Suprapubic skin (tissue), 4 donors: ENCODE measurements at regions not wholly inside any gene's neighbourhood (a gene's known extent, or its start where the extent isn't known, plus 50 kb on each side); places are given as distances from the start of the nearest gene placed in this dataset.

Source experiments
- DNase-seq, 2 donors: peaks; one replicate each; pipeline ENCODE4 v3.0.0-alpha.2; 2019; ENCODE audit warnings: low spot score in 2 of 2
- H3K27ac ChIP-seq: fragments of 200-600 bp; sonication (generic); one replicate; pipeline ENCODE4 v1.5.1; 2019
- H3K27me3 ChIP-seq: fragments of 200-600 bp; sonication (generic); one replicate; pipeline ENCODE4 v1.5.1; 2019
- H3K36me3 ChIP-seq: fragments of 200-600 bp; sonication (generic); one replicate; pipeline ENCODE4 v1.5.1; 2019
- H3K4me1 ChIP-seq: fragments of 200-600 bp; sonication (generic); one replicate; pipeline ENCODE4 v1.5.1; 2019
- H3K4me3 ChIP-seq: fragments of 200-600 bp; sonication (generic); one replicate; pipeline ENCODE4 v1.5.1; 2019; ENCODE audit warnings: mild to moderate bottlenecking
- H3K9me3 ChIP-seq: fragments of 200-600 bp; sonication (generic); one replicate; pipeline ENCODE4 v1.5.1; 2019
- CTCF ChIP-seq, 2 donors: fragments of 200-600 bp in 1 of 2; fragments of 450-650 bp in 1 of 2; sonication (generic) in 1 of 2; IDR thresholded peaks; one replicate each; pipeline ENCODE4 v1.5.1; 2016 to 2019; ENCODE audit warnings: antibody characterized with exemption in 2 of 2, mild to moderate bottlenecking in 1 of 2, moderate library complexity in 1 of 2
- EP300 ChIP-seq: sonication (generic); formaldehyde crosslinking; IDR thresholded peaks from one replicate; pipeline ENCODE4 v1.6.1; 2017; ENCODE audit warnings: antibody characterized with exemption
- POLR2A ChIP-seq, 2 donors: fragments of 450-650 bp; IDR thresholded peaks; one replicate each; pipeline ENCODE4 v1.6.1; 2017; ENCODE audit warnings: antibody characterized with exemption in 2 of 2, mild to moderate bottlenecking in 2 of 2, moderate library complexity in 2 of 2
- POLR2AphosphoS5 ChIP-seq, 3 donors: sonication (generic); formaldehyde crosslinking; IDR thresholded peaks; one replicate each; pipeline ENCODE4 v1.6.1; 2017; ENCODE audit warnings: antibody characterized with exemption in 3 of 3
- WGBS: methylation state at CpG from one replicate; pipeline ENCODE4 v1.1.5; 2018; 5-methylcytosine and 5-hydroxymethylcytosine counted together

GRCh38 chr17:13199425-13199824, 181.6 kb upstream of the ELAC2 start:
- DNase-seq = no peak
- Histone ChIP-seq H3K36me3 (no peaks in the 10 kb centered on the region), H3K4me3 (no peak overlapping the region), H3K9me3 (no peaks in the 10 kb centered on the region), H3K4me1 (no peaks in the 10 kb centered on the region), H3K27me3 (no peaks in the 10 kb centered on the region), H3K27ac (no peak overlapping the region)
- TF ChIP-seq POLR2AphosphoS5 (IDR thresholded peaks at IDR 0.05) (no peak), EP300 (no peak), CTCF (IDR thresholded peaks at IDR 0.05) (no peak), POLR2A (IDR thresholded peaks at IDR 0.05) (no peak)

DNA sequence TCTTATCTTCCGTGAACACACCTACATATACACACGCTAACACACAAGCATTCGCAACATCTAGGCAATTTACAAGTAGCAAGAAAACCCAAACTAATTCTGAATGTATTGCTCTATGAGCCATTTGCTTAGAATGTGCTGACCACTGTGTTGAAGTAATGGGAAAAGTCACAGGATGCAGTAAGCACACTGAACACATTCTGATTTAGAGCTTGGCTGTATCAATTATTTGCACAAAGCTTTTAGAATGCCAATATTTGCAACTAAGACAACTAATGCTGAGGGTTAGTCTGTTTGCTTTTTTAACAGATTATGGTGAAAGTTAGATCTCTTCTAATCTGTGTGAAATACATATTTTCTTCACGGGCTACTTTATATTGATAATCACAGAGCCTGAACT, 179.8 kb upstream of the ELAC2 start:
- no peak for DNase-seq
- Histone ChIP-seq H3K27ac (no peak overlapping the region), H3K9me3 (no peaks in the 10 kb centered on the region), H3K4me3 (no peak overlapping the region), H3K36me3 (no peaks in the 10 kb centered on the region), H3K27me3 (no peaks in the 10 kb centered on the region), H3K4me1 (no peaks in the 10 kb centered on the region)
- TF ChIP-seq EP300 = no peak
- TF ChIP-seq POLR2A (IDR thresholded peaks at IDR 0.05) = no peak
- TF ChIP-seq CTCF (IDR thresholded peaks at IDR 0.05) = no peak
- no peak for TF ChIP-seq POLR2AphosphoS5 (IDR thresholded peaks at IDR 0.05)
- WGBS = 94% methylated on average over 4 of the region's 4 CpGs

- TF ChIP-seq EP300 = no peak
- TF ChIP-seq POLR2A (IDR thresholded peaks at IDR 0.05) = no peak
- TF ChIP-seq CTCF (IDR thresholded peaks at IDR 0.05) = no peak
- TF ChIP-seq POLR2AphosphoS5 (IDR thresholded peaks at IDR 0.05) = no peak
- no peaks in the 10 kb centered on the region for H3K4me1 ChIP-seq
- no peak for DNase-seq
- H3K36me3 ChIP-seq = no peaks in the 10 kb centered on the region
- H3K9me3 ChIP-seq = no peaks in the 10 kb centered on the region
- no peaks in the 10 kb centered on the region for H3K27me3 ChIP-seq
- no peak overlapping the region for H3K4me3 ChIP-seq
- no peak overlapping the region for H3K27ac ChIP-seq
- WGBS = 4% methylated on average over 2 of the region's 2 CpGs
Observed at GRCh38 chr17:13194887-13195286, 177.1 kb upstream of the ELAC2 start.

DNA sequence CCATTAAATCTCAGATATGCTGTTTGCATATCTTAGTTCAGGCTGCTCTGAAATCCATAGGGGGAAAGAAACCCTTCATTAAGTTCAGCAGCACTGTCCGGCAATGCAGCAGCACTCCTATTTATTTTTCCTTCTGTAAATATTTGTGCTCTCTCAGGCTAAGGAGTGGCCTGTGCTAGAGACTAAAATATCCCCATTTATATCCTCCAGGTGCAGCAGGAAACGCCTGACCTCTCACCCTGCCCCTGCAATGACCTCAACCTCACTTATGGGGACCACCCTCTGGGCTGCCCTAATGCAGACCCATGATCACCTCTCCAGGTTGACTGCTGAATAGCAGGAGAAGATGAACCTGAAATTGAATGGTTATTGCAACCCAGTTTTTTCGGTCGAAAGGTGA, 165.0 kb upstream of the ELAC2 start:
- H3K27ac ChIP-seq = no peak overlapping the region
- TF ChIP-seq EP300 (no peak), CTCF (IDR thresholded peaks at IDR 0.05) (no peak), POLR2A (IDR thresholded peaks at IDR 0.05) (no peak), POLR2AphosphoS5 (IDR thresholded peaks at IDR 0.05) (no peak)
- H3K36me3 ChIP-seq = no peaks in the 10 kb centered on the region
- H3K4me3 ChIP-seq = no peak overlapping the region
- no peaks in the 10 kb centered on the region for H3K4me1 ChIP-seq
- H3K27me3 ChIP-seq = no peaks in the 10 kb centered on the region
- 57% methylated on average over 4 of the region's 4 CpGs for WGBS
- peaks cover 3% of the 10 kb centered on the region for H3K9me3 ChIP-seq
- no peak for DNase-seq

DNA sequence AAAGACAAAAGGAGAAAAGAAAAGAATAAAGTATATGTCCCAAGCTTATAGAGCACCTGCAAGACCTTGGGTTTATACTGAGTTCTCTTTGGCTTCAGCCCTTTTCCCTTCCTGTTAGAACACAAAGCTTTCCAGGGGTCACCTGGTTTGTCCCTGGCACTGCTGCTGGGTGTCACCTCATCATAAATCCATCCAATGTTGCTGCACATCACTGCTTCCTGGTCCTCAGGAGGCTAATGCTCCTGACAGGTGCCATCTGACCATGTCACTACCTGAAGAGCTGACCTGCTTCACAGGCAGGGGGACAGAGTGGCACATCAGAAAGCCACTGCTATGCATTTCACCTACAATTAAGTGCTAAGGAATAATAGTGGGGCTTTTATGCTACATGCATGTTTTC, 164.6 kb upstream of the ELAC2 start:
- no peaks in the 10 kb centered on the region for H3K36me3 ChIP-seq
- no peak overlapping the region for H3K27ac ChIP-seq
- H3K9me3 ChIP-seq = peaks cover 3% of the 10 kb centered on the region
- H3K4me1 ChIP-seq = no peaks in the 10 kb centered on the region
- TF ChIP-seq POLR2AphosphoS5 (IDR thresholded peaks at IDR 0.05) = no peak
- no peak for TF ChIP-seq CTCF (IDR thresholded peaks at IDR 0.05)
- no peak for TF ChIP-seq EP300
- no peak for TF ChIP-seq POLR2A (IDR thresholded peaks at IDR 0.05)
- DNase-seq = no peak
- no peak overlapping the region for H3K4me3 ChIP-seq
- H3K27me3 ChIP-seq = no peaks in the 10 kb centered on the region
